ENCODE measurements at regions not wholly inside any gene's neighbourhood (a gene's known extent, or its start where the extent isn't known, plus 50 kb on each side); places are given as distances from the start of the nearest gene placed in this dataset.

GRCh38 chr5:125059255-125060002, 313.0 kb upstream of the ZNF608 start:
- Histone ChIP-seq H3K36me3 (ENCODE audit: low read depth) (no peaks in the 10 kb centered on the region), H3K4me3 (no peak overlapping the region), H3K4me1 (ENCODE audit: low read depth) (no peaks in the 10 kb centered on the region), H3K9me3 (no peaks in the 10 kb centered on the region)
- ATAC-seq (no peak), DNase-seq (no peak)
- intact Hi-C loops (cut with DNase I, micrococcal nuclease) = no loop called here
- TF ChIP-seq CTCF (IDR thresholded peaks at IDR 0.05) = no peak

GRCh38 chr5:125061726-125062125, 315.3 kb upstream of the ZNF608 start:
- no peaks in the 10 kb centered on the region for H3K4me1 ChIP-seq (ENCODE audit: low read depth)
- no peaks in the 10 kb centered on the region for H3K9me3 ChIP-seq
- H3K36me3 ChIP-seq (ENCODE audit: low read depth) = no peaks in the 10 kb centered on the region
- intact Hi-C loops (cut with DNase I, micrococcal nuclease) = no loop called here
- DNase-seq (no peak), ATAC-seq (no peak)
- H3K4me3 ChIP-seq = no peak overlapping the region
- no peak for TF ChIP-seq CTCF (IDR thresholded peaks at IDR 0.05)

DNA sequence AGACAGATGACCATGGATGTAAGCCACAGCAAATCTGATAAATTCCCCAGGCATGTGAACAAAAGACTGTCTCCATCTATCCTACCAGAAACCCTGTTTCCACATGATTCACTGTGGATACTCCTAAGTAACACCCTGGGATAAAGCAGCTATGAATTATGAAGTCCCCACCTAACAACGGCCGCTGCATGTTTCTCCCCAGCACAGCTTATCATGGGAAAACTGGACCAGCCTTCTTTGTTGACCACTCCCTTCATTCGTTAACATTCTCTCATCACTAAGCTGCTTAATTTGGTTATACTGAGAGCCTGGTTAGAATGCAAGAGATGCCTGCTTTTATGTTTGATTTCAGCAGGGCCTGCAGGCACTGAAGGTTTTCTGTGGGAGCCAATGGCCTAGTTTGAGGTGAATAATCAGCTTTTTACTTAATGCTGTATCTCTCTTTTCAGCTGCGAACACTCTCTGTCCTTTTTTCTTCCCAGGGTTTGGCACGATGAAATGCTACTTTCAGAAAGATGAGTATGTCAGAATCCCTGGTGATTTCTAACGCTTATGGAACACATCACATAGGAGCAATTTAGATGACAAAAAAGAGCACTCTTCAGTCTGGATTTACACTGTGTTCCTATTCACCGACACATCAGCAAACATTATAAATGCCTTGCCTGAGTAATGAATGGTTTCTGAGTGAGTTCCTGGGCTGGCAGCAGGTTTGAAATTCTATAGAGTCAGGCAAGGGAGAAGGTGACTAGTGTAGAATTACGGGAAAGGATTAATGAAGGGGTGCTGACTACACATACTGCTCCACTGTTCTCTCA, 318.4 kb upstream of the ZNF608 start:
- no peak for DNase-seq
- Histone ChIP-seq H3K4me1 (ENCODE audit: low read depth) (no peaks in the 10 kb centered on the region), H3K4me3 (no peak overlapping the region), H3K36me3 (ENCODE audit: low read depth) (no peaks in the 10 kb centered on the region), H3K9me3 (peaks cover 2% of the 10 kb centered on the region)
- intact Hi-C loops (cut with DNase I, micrococcal nuclease) = no loop called here
- ATAC-seq = no peak
- TF ChIP-seq CTCF (IDR thresholded peaks at IDR 0.05) = no peak

- intact Hi-C loops (cut with DNase I, micrococcal nuclease) = no loop called here
- ATAC-seq = no peak
- DNase-seq = no peak
Measured at GRCh38 chr5:125065741-125066140, 319.3 kb upstream of the ZNF608 start.

GRCh38 chr5:125070961-125071360, 324.5 kb upstream of the ZNF608 start:
- intact Hi-C loops (cut with DNase I, micrococcal nuclease) = no loop called here
- DNase-seq = no peak
- no peak for TF ChIP-seq CTCF (IDR thresholded peaks at IDR 0.05)
- H3K9me3 ChIP-seq = peaks cover 23% of the 10 kb centered on the region
- H3K36me3 ChIP-seq (ENCODE audit: low read depth) = no peaks in the 10 kb centered on the region
- H3K4me1 ChIP-seq (ENCODE audit: low read depth) = no peaks in the 10 kb centered on the region
- no peak overlapping the region for H3K4me3 ChIP-seq
- no peak for ATAC-seq

More at GRCh38 chr5:125065741-125066140, 319.3 kb upstream of the ZNF608 start:
- TF ChIP-seq CTCF (IDR thresholded peaks at IDR 0.05) = no peak
- Histone ChIP-seq H3K4me3 (no peak overlapping the region), H3K9me3 (peaks cover 2% of the 10 kb centered on the region), H3K36me3 (ENCODE audit: low read depth) (no peaks in the 10 kb centered on the region), H3K4me1 (ENCODE audit: low read depth) (no peaks in the 10 kb centered on the region)

All from mucosa of descending colon (tissue), 3 donors.